IPS-NIHi7 (cell line): ENCODE measurements at regions not wholly inside any gene's neighbourhood (a gene's known extent, or its start where the extent isn't known, plus 50 kb on each side); places are given as distances from the start of the nearest gene placed in this dataset.

Source experiments
- DNase-seq: peaks from one replicate; pipeline ENCODE4 v3.0.0; 2012; ENCODE audit warnings: mixed read lengths; ENCODE audit errors: extremely low spot score

DNA sequence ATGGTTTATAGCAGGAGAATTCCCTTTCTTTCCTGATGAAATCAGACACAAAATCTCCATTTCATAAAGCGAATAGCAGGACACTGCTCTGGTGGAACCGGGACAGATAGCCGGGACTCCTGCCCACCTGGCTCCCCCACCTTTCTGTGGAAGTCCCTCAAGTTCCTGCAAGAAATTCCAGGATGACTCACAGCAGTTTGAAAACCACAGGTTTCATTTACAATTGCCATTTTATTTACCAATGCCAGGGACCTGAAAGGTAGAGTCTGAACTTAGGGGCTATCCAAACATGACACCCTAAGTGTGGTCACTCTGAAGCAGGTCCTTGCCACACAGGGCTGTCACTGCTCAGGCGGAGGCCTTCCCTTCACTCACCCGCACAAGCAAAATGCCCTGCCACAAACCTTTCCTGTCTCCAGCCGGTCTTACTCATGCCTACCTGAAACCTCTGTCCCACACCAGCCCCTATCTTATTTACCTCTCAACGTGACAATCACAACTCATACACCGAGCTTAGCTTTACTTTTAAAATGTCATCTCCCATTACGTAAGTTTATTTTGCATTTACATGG, 63.3 kb upstream of the TAF1L start:
- DNase-seq, result no peak

DNA sequence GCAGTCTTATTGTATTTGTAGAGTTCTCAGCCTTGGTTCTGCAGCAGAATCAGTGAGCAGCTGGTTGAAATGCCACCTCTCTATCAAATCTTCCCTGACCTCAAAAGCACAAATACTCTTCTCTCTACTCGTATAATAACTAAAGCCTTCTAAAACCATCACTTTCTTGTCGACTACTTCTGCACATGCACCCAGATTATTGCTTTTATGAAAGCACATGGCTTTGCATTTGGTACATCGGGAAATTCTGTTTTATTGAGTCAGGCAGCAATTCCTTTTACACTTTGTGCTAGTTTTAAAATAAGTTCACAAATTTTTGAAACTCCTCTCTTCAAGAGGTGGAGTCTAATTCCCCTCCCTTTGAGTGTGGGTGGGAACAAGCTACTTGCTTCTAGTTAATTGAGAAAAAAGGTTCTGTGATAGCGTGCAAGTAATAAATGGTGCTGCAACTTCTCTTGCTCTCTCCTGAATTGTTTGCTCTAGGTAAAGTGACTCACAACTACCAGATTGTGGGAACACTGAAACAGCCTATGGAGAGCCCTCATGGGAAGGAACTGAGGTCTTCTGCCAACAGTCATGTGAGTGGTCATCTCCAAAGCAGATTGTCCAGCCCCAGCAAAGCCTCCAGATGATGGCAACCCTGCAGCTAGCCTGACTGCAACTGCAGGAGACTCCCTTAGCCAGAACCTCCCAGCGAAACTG, 66.0 kb upstream of the TAF1L start:
- DNase-seq, result no peak

DNA sequence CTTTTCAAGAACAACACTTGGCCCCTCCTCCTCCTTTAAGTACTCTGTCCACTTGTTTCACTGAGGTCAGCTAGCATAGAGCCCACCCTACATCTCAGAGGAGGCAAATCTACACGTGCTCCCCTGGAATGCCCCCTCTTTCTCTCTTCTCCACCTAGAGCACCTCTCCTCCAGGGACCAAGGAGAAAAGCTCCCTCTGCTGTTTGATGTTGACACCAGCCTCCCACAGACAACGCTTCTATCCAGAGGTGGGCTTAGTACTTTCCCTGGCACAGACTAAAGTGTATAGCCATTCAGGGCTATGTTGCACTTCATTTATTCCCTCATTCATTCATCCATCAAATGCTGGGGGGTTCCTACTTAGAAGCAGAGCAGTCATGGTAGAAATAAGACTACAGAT, 68.2 kb upstream of the TAF1L start:
- DNase-seq, result peak; percentile 57

DNA sequence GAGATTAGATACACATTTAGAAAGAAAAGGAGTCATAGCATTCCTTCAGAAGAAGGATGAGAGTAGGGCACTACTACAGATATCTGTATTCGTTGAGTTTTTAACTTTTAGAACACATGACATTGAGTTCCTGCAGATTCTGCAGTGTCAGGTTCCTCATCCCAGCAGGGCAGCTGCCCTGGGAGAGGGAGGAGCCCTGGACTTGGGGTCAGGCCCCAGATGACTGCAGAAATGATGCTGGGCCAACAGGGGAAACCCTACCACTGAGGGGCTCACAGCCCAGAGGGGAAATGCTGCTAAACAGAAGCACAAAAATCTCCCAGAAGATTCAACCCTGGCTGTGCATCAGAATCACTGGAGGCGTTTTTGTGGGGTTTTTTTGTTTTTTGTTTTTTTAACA, 68.9 kb upstream of the TAF1L start:
- no peak for DNase-seq

DNA sequence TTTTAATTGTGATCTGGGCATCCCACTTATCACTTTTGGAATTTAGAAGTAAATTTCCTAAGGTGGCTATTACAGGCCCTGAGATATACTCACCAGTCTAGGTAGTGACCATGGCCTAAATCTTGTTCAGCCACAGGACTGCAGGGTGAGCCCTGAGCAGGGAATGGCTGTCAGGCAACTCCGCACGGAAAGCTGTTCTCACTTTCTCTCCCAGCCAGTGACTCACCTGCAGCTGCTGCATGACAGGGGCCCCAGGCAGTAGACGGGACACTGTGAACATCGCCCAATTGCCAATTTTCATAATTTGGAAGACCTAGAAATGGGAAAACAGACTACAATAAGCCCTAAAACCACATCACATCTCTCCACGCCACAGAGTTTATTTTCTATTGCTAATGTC, 69.6 kb upstream of the TAF1L start:
- no peak for DNase-seq

DNA sequence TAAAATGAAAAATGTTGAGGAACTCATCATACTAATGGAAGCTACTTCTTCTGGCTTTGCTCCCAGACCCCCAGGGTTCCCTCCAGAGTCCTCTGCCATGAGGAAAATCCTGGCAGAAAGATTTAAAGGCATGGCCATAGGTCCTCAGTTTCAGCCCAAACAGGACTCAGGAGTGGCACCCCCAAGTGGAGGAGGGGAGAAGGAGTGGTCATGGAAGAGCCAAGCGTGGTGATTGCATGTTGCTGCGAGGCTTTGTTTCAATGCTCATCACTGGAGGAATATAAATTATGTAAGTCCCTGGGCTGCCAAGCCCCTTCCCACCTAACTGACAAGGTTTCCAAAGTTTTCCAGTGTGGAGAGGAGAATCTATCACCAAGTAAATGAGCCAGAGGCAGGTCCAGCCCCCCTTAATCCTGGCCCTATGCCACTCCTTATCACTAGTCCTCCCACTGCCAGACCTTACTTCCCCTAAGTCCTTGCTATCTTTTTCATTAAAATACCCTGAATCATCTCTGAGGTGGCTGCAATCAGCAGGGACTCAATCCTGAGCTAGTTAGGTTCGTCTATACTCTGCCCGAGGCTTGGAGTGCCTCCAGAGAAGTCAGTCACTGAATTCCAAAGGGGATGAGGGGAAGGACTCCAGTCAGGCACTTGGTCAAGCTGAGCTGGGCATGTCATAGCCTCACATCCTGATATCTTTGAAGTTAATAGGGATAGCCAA, 70.7 kb upstream of the TAF1L start:
- no peak for DNase-seq

DNA sequence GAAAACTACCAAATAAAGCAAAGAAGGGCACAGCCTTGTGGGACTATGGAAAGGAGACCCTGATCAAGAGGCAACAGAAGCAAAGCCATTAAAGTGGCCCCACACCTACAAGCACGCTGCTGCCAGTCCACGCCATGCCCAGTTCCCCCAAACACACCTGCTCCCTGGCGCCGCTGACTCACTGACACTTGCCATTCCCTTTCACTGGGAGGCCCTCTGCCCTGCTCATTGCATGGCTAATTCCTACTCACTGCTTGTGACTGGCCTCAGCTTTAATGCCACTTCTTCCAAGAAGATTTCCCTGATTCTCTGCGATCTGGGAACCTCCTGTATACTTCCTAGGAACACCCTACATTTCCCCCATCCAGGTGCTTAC, 71.2 kb upstream of the TAF1L start:
- no peak for DNase-seq

DNA sequence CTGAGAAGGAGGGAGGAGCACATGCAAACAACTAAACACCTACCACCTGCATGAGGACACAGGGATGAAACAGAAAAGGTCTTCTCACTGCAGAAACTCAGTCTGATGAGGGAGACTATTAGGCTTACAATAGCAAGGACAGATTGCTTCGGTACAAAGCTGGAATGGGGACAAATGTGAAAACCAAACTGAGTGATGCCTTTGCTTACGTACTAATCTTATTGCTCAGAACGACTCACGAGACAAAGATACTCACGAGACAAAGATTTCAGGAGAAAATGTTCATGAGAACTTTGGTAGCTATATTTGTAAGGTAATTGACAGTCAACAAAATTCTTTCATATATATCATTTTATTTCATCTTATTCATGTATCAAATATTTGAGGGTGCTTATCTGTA, 71.9 kb upstream of the TAF1L start:
- no peak for DNase-seq

DNA sequence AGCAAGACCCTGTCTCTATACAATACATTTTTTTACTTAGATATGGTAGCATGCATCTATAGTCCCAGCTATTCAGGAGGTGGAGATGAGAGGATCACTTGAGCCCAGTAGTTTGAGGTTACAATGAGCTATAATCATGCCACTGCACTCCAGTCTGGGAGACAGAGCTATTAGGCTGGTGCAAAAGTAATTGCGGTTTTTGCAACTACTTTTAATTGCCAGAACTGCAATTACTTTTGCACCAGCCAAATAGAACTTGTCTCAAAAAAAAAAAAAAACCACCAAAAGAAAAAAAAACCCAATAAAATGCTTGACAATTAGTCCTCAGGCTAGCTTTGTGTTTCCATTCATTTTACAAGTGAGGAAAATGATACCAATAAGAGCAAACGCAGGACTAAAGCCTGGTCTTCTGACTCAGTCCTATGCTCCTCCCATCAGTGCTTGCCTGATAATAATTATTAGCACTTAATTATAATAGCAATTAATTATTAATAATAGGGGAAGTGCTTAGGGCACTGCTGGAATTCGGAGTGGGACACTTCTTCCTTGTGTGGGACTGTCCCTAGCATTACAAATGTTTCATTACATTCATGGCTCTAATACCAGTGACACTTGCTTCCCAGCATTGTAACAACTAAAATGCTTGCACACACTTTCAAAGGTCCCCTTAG, 73.1 kb upstream of the TAF1L start:
- DNase-seq, result no peak

DNA sequence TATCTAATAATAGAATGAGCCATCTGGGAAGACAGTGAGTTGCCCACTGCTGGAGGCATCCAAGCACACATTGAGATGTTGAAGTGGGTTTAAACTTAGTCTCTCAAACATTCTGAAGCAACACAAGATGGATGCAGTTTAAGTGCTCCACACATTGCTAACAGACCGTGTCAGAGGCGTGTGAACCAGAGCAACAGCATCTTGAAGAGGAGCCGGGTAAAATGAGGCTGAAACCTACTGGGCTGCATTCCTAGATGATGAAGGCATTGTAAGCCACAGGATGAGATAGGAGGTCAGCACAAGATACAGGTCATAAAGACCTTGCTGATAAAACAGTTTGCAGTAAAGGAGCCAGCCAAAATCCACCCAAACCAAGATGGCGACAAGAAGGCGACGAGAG, 73.5 kb upstream of the TMEM215 start:
- no peak for DNase-seq

DNA sequence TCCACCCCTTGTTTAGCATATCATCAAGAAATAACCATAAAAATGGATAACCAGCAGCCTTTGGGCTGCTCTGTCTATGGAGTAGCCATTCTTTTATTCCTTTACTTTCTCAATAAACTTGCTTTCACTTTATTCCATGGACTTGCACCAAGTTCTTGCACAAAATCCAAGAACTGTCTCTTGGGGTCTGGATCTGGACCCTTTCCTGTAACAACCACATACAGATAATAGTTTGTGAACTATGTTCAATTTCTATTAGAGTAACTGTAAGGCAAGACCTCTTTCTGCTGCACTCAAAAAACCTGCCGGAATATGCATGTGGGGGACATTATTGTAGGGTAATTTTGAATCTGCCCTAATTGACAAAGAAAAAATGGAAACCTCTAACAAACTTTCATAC, 66.9 kb upstream of the TMEM215 start:
- no peak for DNase-seq

DNA sequence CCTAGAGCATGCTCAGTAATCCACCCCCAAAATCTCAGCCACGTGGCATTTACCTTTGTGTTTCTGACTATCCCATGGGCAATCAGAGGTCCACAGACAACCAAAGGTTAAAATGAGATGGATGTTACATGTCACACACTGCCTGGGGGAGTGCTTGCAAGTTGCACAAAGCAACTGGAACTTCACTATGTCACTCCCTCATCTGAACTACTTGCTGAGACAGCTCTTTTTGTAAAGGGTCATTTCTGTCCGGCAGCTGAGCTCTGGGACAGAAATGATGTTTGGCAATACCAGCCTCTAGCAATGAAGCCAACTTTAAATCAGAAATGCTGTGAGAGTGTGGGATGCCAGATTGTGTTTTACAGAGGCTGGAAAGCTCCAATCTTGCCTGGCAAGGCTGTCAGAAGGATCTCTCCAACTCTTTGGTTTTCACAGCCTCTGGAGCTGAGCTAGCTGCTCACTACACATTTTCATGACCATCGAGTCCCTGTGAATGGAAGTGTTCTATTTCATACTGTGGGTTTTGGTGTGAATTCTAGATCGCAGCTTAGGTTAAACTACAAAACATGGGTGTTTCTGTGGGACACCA, 66.3 kb upstream of the TMEM215 start:
- DNase-seq, result no peak

DNA sequence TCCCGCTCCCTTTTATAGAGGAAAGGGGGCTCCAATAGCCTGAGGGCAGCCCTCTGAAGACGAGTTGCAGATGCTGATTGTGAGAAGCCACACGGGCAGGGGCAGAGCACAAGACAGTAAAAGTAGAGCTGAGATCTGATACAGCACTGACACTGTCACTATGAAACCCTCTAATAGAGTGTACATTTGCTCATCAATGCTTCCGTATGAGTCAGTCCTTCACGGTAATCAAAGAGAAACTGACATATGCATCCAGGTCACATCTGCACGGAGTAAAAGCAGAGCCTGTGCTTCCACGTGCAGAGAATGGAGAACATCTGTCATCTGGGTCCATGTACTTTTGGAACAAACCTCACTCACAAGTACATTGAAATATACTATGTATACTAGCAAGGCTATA, 60.6 kb upstream of the TMEM215 start:
- DNase-seq, result no peak

DNA sequence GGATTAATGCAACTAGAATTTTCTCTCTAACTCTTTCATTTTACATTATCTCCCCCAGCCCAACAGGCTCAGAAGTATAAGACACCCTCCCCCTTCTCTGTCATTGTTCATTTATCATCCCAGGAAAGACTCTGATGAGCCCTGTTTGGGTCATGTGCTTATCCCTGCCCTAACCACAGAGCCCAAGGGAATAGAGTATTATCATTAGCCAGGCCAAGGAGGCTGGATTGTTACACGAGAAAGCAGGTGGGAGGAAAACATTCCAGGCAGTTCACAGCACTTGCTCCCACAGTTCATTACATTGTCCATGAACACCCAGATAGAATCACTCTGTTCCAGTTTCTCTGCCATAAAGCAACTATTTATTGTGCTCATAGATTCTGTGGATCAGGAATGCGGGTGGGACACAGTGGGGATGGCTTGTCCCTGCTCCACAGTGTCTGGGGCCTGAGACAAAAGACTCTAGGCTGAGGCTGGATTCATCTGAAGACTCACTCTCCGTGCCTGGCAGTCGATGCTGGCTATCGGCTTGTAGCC, 59.5 kb upstream of the TMEM215 start:
- no peak for DNase-seq

DNA sequence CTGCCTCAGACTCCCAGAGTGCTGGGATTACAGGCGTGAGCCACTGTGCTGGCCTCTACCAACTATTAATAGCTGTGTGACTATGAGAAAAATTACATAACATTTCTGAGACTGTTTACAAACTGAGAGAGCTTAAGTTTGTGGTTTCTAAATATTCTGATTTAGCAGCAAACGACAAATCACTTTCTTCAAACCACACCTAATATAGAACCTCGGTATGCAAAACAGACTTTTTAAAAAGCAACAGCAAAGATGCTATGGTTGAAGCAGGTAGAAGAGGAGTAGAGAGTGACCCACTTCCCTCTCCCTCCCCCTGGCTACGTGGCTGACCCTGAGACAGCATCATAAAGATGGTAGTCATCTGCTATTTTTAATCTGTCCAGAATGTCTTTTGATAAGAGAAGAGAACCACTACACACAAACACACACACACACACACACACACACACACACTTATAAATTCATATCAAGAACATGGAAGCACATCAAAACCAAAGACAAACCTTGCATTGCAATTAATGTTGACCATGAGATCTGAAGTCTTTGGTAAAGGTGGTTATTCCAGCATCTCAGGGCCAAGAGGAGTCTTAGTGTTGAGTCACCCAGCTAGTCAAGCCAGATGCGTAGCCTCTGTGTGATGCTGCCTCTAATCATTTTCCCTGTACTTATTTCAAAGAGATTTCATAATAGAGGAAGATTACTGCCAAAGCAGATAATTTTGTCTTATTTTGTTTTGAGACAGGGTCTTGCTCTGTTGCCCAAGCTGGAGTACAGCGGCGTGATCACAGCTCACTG, 58.1 kb upstream of the TMEM215 start:
- no peak for DNase-seq

DNA sequence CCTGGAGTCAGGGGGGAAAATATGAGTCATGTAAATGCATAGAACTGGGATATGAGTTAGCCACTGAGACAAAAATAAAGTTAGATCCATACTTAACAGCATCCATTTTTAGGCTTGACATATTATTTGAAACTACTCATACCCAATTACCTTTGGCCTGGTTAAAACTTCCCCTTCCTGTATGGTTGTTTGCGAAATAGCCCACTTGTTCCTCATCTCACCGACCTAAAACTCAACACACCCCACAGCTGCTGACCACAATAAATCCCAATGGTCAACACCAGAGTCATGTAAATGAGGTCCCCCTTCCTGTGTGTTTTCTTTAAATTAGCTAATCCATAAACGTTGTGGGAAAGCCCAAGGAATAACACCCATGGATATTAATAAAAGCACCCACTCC, 55.2 kb upstream of the TMEM215 start:
- DNase-seq, result no peak
